ENCODE measurements at regions not wholly inside any gene's neighbourhood (a gene's known extent, or its start where the extent isn't known, plus 50 kb on each side); places are given as distances from the start of the nearest gene placed in this dataset.

DNA sequence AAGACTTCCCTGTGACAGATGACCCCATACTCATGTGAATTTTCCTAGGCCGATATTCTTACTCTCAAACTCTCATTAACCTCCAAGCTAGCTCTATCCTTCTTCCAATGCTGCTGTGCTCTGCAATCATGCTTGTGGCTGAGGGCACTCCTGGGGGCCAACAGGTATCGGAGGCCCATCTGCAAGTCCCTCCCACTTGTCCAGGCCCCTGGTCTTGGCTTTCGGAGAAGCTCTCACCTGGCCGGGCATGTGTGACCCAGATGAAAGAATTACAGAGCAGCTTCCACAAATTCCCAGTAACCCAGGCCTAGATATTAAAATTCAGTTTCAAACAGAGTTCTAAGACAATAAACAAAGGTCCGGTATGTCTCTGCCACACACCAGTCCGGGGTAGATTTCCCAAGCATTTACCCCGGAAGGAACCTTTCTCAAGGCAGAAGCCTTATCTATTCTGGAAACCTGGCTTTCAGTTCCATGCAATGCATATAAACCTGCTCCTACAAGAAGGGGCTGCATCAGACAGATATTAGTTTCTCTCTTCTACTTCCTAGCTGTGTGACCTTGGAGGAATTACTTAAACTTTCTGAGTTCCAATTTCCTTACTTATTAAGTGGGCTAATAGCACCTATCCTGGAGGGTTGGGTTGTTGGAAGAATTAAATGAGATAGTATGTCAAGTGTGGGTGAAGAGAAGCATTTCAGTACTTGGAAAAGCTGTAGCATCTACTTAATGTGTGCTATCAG is 270.8 kb downstream of the PTTG2 start:
- no peak for DNase-seq (ENCODE audit: low read depth)

DNA sequence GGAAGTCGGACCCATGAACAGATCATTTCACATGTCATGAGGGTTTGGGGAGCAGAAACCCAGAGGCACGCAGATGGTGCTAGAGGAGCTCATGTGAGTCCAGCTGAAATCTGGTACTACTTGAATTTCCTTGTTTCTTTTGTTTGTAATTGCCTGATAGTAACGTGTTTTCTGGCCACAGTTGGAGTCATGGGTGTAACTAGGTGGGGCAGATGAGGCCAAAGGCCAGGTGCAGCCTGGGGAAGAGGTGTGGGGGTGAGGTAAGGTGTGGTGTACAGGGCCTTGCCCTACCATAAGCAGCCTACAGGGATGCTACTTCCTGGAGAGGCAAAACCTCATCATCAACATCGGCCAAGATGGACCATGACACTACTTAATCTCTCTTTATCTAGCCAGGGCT is 271.4 kb downstream of the PTTG2 start:
- DNase-seq (ENCODE audit: low read depth): no peak

- DNase-seq (ENCODE audit: low read depth): no peak
Observed at GRCh38 chr4:38232741-38233140, 272.5 kb downstream of the PTTG2 start.

DNA sequence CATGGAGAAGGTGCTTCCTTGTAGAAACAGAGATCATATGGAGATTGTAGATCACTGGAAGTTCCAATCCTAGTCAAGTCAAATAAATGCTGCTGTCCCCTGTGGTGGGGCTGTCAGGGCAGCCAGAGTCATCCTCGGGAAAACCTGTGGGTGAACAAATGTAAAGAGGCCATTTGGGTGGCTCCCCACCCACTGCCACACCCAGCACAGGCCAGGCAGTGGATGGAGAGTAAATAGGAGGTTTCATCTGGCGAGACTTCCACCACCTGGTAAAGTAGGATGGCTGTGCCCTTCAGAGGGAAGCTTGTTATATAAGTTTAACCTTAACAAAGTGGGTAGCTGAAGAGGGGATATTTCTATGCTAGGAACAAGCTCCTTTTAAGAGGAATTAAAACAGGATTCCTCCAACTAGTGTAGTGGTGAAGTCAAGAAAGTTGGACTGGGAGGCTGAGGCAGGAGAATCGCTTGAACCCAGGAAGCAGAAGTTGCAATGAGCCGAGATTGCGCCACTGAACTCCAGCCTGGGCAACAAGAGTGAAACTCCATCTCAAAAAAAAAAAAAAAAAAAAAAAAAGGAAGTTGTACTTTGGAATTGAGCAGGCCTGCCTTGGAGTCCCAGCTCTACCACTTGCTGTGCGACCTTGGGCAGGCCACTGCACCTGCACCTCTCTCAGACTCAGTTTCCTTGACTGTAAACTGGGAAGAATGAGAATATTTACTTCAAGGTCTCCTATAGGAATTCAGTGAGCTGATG is 273.7 kb downstream of the PTTG2 start:
- no peak for DNase-seq (ENCODE audit: low read depth)

GRCh38 chr4:38235354-38235753 is 275.2 kb downstream of the PTTG2 start:
- no peak for DNase-seq (ENCODE audit: low read depth)

- no peak for DNase-seq (ENCODE audit: low read depth)
Observed at GRCh38 chr4:38236003-38236402, 275.8 kb downstream of the PTTG2 start.

DNA sequence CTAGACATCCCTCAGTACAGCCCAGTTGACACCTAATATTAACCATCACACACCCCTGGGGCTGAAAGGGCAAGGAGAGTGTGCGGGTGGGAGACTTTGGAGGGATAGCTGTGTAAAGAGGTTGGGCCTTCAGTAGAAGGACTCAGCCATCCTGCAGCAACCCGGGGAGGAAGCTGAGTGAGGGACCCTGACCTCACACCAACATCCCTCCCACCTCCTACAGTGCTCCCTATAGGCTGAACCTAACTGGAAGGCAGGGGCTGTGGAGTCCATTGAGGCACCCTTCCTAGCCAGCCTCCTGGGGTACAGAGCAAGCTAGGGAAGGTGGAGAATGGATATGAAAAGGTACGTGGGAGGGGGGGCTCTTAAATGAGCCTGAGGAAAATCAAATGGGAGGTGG is 276.3 kb downstream of the PTTG2 start:
- no peak for DNase-seq (ENCODE audit: low read depth)

DNA sequence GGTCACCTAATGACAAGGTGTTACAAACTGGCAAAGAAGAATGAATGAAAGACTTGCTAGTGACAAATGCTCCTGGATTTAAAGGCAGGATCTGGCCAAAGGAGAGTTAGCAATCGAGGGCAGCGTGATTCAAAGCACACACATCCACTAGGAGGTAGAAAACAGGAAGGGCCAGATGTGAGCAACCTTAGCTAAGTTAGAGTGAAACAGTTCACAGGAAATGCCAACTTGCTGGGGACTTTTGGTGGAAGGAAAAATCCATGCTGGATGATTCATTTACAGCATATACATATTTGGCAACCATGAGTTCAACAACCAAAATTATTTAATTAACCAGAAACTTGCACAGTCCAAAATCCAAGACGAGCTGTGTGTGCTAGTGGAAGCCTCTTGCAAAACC is 276.9 kb downstream of the PTTG2 start:
- no peak for DNase-seq (ENCODE audit: low read depth)

GRCh38 chr4:38241541-38241940 is 281.3 kb downstream of the PTTG2 start:
- DNase-seq (ENCODE audit: low read depth): no peak

DNA sequence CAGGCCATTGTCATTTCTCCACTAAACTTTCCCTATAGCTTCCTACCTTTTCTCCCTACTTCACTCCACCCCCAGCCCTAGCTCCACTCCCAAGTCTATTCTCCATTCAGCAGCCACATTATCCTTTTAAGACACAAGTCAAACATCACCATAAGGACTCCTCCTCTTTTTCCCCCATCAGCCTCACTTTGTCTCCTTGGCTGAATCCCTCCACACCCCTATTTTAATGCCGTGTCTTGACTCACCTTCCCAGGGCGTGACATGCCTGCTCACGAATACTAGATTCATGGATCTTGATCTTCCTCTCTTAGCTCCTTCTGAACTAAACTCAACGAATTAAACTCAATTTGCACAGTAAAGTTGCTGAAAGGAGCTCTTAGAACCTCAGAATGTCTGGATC is 281.9 kb downstream of the PTTG2 start:
- no peak for DNase-seq (ENCODE audit: low read depth)

- DNase-seq (ENCODE audit: low read depth): no peak
Observed at GRCh38 chr4:38242822-38243387, 282.7 kb downstream of the PTTG2 start.

GRCh38 chr4:38243388-38244053 is 283.3 kb downstream of the PTTG2 start:
- no peak for DNase-seq (ENCODE audit: low read depth)

- DNase-seq (ENCODE audit: low read depth): no peak
Observed at GRCh38 chr4:38254825-38255224, 294.6 kb downstream of the PTTG2 start.

DNA sequence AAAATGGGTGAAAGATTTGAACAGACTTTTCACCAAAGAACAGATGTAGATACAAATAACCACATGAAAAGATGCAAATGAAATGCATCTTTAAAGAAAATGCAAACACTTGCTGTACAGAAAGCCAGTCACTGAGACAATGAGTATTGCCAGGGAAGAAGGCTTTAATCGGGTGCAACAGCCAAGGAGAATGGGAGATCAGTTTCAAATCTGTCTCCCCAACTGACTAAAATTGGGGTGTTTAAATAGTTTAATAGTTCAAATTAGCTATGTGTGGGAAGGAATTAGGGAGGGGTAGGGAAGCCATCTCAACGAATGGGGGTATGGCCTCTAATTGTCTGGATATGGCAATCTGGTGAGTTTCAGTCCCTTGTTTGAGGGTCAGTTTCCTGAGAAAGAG is 295.4 kb downstream of the PTTG2 start:
- no peak for DNase-seq (ENCODE audit: low read depth)

GRCh38 chr4:38266616-38267015 is 306.4 kb downstream of the PTTG2 start:
- no peak for DNase-seq (ENCODE audit: low read depth)

DNA sequence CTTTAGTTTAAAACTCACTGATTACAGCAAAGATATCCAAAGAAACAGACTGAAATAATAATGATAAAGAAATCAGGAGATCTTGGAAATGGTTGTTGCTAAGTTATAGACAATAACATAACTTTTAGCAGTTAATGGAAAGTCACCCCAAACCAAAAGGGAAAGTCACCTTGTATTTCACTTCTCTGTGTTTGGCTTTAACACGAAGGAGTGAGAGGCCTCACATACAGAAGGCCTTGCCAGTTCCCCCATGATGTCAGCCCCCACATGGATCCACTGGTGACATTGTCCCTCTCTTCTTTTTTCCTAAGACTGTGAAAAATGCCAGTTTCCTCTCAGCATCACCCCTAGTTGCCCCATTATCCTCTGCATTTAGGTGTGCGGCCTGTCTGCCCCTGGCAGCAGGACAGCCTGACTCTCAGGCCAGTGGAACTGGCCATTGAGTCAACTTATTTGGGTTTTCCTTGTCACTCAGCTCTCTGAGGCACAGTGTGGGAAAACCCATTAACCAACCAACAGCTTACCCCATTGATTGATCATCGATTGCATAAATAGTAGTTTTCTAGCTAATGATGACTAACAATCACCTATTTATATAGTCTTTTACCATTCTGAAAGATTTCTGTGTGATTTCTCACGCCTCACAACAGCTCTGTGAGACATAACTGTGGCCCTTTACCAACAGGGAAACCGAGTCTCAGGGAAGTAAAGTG is 308.1 kb downstream of the PTTG2 start:
- DNase-seq (ENCODE audit: low read depth): no peak

- DNase-seq (ENCODE audit: low read depth): no peak
Observed at GRCh38 chr4:38268837-38269236, 308.6 kb downstream of the PTTG2 start.

DNA sequence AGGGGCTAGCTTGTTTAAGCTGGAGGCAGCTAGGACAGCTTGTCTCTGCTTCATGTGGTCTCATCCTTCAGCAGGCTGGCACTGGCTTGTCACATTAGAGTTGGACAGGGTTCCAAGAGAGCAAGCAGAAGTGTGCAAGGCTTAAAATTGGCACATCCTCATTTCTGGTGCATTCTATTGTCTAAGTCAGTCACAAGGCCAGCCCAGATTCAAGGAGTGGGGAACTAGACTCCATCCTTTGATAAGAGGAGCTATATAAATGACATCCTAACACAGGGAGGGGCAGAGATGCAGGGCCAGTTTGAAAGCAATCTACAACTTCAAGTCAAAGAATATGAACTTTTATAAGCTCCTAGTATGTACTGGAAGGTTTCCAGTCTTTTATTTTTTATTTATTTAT is 313.2 kb downstream of the PTTG2 start:
- DNase-seq (ENCODE audit: low read depth): no peak

- DNase-seq (ENCODE audit: low read depth): no peak
Observed at GRCh38 chr4:38275331-38276100, 315.3 kb downstream of the PTTG2 start.

DNA sequence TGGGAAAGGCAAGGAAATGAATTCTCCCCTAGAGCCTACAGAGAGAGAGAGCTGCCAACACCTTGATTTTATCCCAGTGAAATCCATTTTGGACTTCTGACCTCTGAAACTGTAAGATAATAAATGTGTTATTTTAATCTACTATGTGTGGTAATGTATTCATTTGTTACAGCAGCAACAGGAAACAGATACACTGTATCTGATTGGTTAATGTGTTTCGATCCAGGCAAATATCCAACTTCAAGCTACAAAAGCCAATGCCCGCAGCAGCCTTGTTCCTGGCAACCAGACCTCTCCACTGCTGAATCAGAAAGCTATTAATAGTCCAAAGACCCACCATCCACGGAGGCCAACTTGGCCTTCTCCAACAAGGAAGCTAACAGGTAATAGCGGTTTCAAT is 318.1 kb downstream of the PTTG2 start:
- no peak for DNase-seq (ENCODE audit: low read depth)

GRCh38 chr4:38279077-38279476 is 318.9 kb downstream of the PTTG2 start:
- DNase-seq (ENCODE audit: low read depth): no peak

Data from stimulated activated CD8-positive, alpha-beta memory T cell treated with anti-CD3 and anti-CD28 coated beads, Interleukin-12 subunit alpha, Interleukin-12 subunit beta, amount 100 ng/mL, for 4 hours (primary cell).